Karpas-422 (cell line): ENCODE measurements at regions not wholly inside any gene's neighbourhood (a gene's known extent, or its start where the extent isn't known, plus 50 kb on each side); places are given as distances from the start of the nearest gene placed in this dataset.
"Not testable (repeated sequence)": the region's sequence is repeated elsewhere in the genome, so short reads cannot be mapped to it uniquely, and the experiment has no call there.

Source experiments
- DNase-seq: peaks from one replicate; pipeline ENCODE4 v3.0.0-alpha.2; 2015
- H2AFZ ChIP-seq: fragments of 200-600 bp; sonication (generic); 2 replicates; pipeline ENCODE4 v1.6.1; 2014; ENCODE audit warnings: antibody characterized with exemption, low read length, mixed read lengths
- H3K27ac ChIP-seq: fragments of 200-600 bp; sonication (generic); 2 replicates; pipeline ENCODE4 v1.5.1; 2014; ENCODE audit warnings: mild to moderate bottlenecking, low read length, moderate library complexity
- H3K27me3 ChIP-seq: fragments of 200-600 bp; sonication (generic); 2 replicates; pipeline ENCODE4 v1.6.1; 2014; ENCODE audit warnings: low read length, mixed read lengths
- H3K36me3 ChIP-seq: fragments of 200-600 bp; sonication (generic); 2 replicates; pipeline ENCODE4 v1.6.1; 2014; ENCODE audit warnings: low read length, mixed read lengths; ENCODE audit not compliant: insufficient read depth
- H3K4me1 ChIP-seq: fragments of 200-600 bp; sonication (generic); 2 replicates; pipeline ENCODE4 v1.6.1; 2014; ENCODE audit warnings: mild to moderate bottlenecking, low read length, mixed read lengths
- H3K4me2 ChIP-seq: fragments of 200-600 bp; sonication (generic); 2 replicates; pipeline ENCODE4 v1.6.1; 2014; ENCODE audit warnings: low read length, low read depth, mild to moderate bottlenecking; ENCODE audit not compliant: poor library complexity, severe bottlenecking
- H3K4me3 ChIP-seq: fragments of 200-600 bp; sonication (generic); 2 replicates; pipeline ENCODE4 v1.5.1; 2014; ENCODE audit warnings: mild to moderate bottlenecking, antibody characterized with exemption, low read length, mixed read lengths
- H3K79me2 ChIP-seq: fragments of 200-600 bp; sonication (generic); 2 replicates; pipeline ENCODE4 v1.6.1; 2014; ENCODE audit warnings: mild to moderate bottlenecking, low read length, mixed read lengths
- H3K9ac ChIP-seq: fragments of 200-600 bp; sonication (generic); 2 replicates; pipeline ENCODE4 v1.6.0; 2014; ENCODE audit warnings: low read length
- H3K9me2 ChIP-seq: fragments of 200-600 bp; sonication (generic), shearing (Covaris generic); replicated peaks from 2 replicates; pipeline ENCODE4 v1.6.0; 2014; ENCODE audit warnings: mild to moderate bottlenecking, low read length, moderate library complexity; ENCODE audit not compliant: insufficient read depth
- H3K9me3 ChIP-seq: fragments of 300-700, 200-600 bp; sonication (generic); 2 replicates; pipeline ENCODE4 v1.6.1; 2014; ENCODE audit warnings: low read length, mixed read lengths
- H4K20me1 ChIP-seq: fragments of 200-600 bp; sonication (generic); 2 replicates; pipeline ENCODE4 v1.6.1; 2014; ENCODE audit warnings: mild to moderate bottlenecking, antibody characterized with exemption, low read length, low read depth; ENCODE audit not compliant: insufficient read depth

DNA sequence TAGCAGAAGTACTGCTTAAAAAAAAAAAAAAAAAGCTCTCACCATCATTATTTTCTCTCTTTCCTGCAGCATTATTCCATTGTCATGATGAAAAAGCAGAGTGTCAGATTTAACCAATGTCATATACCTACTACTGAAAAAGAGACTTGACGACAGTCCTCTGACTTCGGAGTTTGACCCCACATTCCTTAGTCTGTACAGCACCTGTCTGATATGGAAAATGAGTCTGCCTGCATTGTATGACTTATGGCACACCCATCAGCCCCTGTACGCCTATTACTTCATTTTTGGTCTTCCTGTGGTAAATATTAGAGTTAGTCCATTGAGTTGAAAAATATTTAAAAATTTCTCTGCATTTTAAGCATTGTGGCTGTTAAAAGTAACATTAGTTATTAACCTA, 54.5 kb upstream of the NOX4 start:
- no peaks in the 10 kb centered on the region for H3K36me3 ChIP-seq
- no peaks in the 10 kb centered on the region for H4K20me1 ChIP-seq
- H3K4me2 ChIP-seq: no peak overlapping the region
- no peaks in the 10 kb centered on the region for H3K9me3 ChIP-seq
- no peaks in the 10 kb centered on the region for H3K79me2 ChIP-seq
- DNase-seq: no peak
- no peaks in the 10 kb centered on the region; the same call in 1 of the 2 replicates for H3K27me3 ChIP-seq
- H3K4me3 ChIP-seq: no peak overlapping the region
- no peak overlapping the region for H2AFZ ChIP-seq
- no peak overlapping the region for H3K27ac ChIP-seq
- no peak overlapping the region for H3K9ac ChIP-seq
- H3K9me2 ChIP-seq: peaks cover 6% of the 10 kb centered on the region; the same call in 1 of the 2 replicates
- H3K4me1 ChIP-seq: no peaks in the 10 kb centered on the region

DNA sequence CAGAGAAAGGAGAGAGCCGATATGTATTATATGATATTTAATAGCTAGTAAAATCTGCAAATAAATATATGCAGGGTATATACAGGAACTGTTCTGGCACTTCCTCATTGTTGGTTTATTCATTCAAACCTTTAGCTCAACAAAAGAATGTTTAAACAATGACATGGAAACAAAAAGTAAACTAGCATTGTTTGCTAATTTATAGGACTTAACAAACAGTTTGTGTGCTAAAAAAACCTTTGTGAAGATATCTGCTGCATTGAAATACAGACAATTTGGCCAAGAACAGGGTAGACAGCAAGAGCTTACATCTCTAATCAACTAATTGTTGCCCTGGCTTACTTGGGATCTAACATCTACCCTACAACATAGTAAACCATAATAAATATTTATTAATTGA, 64.6 kb upstream of the NOX4 start:
- H4K20me1 ChIP-seq, H3K4me1 ChIP-seq, H3K27me3 ChIP-seq: not testable (repeated sequence)

GRCh38 chr11:89556731-89557707, 65.8 kb upstream of the NOX4 start:
- not testable (repeated sequence) for H3K36me3 ChIP-seq, H3K4me1 ChIP-seq, DNase-seq, H3K4me2 ChIP-seq, H3K4me3 ChIP-seq, H3K79me2 ChIP-seq, H4K20me1 ChIP-seq, H3K27me3 ChIP-seq, H2AFZ ChIP-seq, H3K9me2 ChIP-seq, H3K9me3 ChIP-seq, H3K9ac ChIP-seq, H3K27ac ChIP-seq

More for the DNA sequence above, 64.6 kb upstream of the NOX4 start:
- H3K9ac ChIP-seq, H3K36me3 ChIP-seq, H3K79me2 ChIP-seq, H3K9me3 ChIP-seq, H3K9me2 ChIP-seq, H3K4me3 ChIP-seq, H3K27ac ChIP-seq, H3K4me2 ChIP-seq, DNase-seq, H2AFZ ChIP-seq: not testable (repeated sequence)

DNA sequence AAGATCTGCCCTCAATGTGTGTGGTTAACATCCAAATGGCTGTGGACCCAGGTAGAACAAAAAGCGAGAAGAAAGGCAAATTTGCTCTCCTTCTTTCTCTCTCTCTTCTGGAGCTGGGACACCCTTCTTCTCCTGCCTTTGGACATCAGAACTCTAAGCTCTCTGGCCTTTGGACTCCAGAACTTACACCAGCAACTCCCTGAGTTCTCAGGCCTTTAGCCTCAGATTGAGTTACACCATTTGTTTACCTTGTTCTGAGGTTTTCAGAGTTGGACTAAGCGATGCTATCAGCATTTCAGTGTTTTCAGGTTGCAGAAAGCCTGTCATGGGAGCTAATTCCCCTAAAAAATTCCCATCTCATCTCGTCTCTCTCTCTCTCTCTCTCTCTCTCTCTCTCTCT, 69.4 kb upstream of the NOX4 start:
- not testable (repeated sequence) for H3K4me3 ChIP-seq, H3K9me2 ChIP-seq, H3K9ac ChIP-seq, H3K36me3 ChIP-seq, H3K4me2 ChIP-seq, H3K9me3 ChIP-seq, H4K20me1 ChIP-seq, H3K27me3 ChIP-seq, DNase-seq, H3K79me2 ChIP-seq, H2AFZ ChIP-seq, H3K27ac ChIP-seq, H3K4me1 ChIP-seq

DNA sequence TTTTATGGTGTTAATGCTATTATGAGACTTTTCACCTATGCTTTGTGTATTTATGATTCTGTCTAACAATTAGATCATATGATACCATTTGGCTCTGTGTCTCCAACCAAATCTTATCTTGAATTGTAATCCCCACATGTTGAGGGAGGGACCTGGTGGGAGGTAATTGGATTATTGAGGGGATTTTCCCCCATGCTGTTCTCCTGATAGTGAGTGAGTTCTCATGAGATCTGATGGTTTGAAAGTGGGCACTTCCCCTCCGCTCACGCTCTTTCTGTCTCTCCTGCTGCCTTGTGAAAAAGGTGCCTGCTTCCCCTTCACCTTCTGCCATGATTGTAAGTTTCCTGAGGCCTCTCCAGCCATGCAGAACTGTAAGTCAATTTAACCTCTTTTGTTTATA, 71.6 kb upstream of the NOX4 start:
- not testable (repeated sequence) for H2AFZ ChIP-seq, H3K4me1 ChIP-seq, H3K9me2 ChIP-seq, DNase-seq, H3K9me3 ChIP-seq, H3K79me2 ChIP-seq, H3K4me2 ChIP-seq, H3K27me3 ChIP-seq, H3K27ac ChIP-seq, H4K20me1 ChIP-seq, H3K36me3 ChIP-seq, H3K4me3 ChIP-seq, H3K9ac ChIP-seq

- DNase-seq: no peak
- no peaks in the 10 kb centered on the region for H3K36me3 ChIP-seq
- H2AFZ ChIP-seq: no peak overlapping the region
- H3K9me3 ChIP-seq: no peaks in the 10 kb centered on the region
- H4K20me1 ChIP-seq: no peaks in the 10 kb centered on the region
- no peaks in the 10 kb centered on the region for H3K27me3 ChIP-seq
- H3K9me2 ChIP-seq: no peaks in the 10 kb centered on the region
- no peak overlapping the region for H3K9ac ChIP-seq
- no peaks in the 10 kb centered on the region for H3K4me1 ChIP-seq
- H3K4me3 ChIP-seq: no peak overlapping the region
- H3K79me2 ChIP-seq: no peaks in the 10 kb centered on the region
- H3K4me2 ChIP-seq: no peak overlapping the region
- no peak overlapping the region for H3K27ac ChIP-seq
Observed at GRCh38 chr11:89566972-89567371, 75.8 kb upstream of the NOX4 start.

- not testable (repeated sequence) for H3K4me2 ChIP-seq, H3K79me2 ChIP-seq, H3K9ac ChIP-seq, H2AFZ ChIP-seq, H3K36me3 ChIP-seq, H3K9me3 ChIP-seq, H3K27me3 ChIP-seq, H3K4me1 ChIP-seq, H3K27ac ChIP-seq, H3K4me3 ChIP-seq, H4K20me1 ChIP-seq, H3K9me2 ChIP-seq, DNase-seq
Observed at GRCh38 chr11:89569387-89569786, 78.2 kb upstream of the NOX4 start.

GRCh38 chr11:89571706-89572105, 80.5 kb upstream of the NOX4 start:
- not testable (repeated sequence) for H3K79me2 ChIP-seq, H3K9me2 ChIP-seq, H3K27ac ChIP-seq, H3K9me3 ChIP-seq, H3K4me3 ChIP-seq, H3K36me3 ChIP-seq, DNase-seq, H3K27me3 ChIP-seq, H3K4me1 ChIP-seq, H3K4me2 ChIP-seq, H3K9ac ChIP-seq, H4K20me1 ChIP-seq, H2AFZ ChIP-seq
